ENCODE measurements at regions not wholly inside any gene's neighbourhood (a gene's known extent, or its start where the extent isn't known, plus 50 kb on each side); places are given as distances from the start of the nearest gene placed in this dataset.

GRCh38 chr5:24385617-24386016, 259.2 kb downstream of the CDH10 start:
- no peak for DNase-seq

- DNase-seq: no peak
Observed at GRCh38 chr5:24388448-24388847, 256.3 kb downstream of the CDH10 start.

- no peak for DNase-seq
Observed at GRCh38 chr5:24389968-24390367, 254.8 kb downstream of the CDH10 start.

- DNase-seq: peak; percentile 7
Observed at GRCh38 chr5:24391816-24392215, 253.0 kb downstream of the CDH10 start.

GRCh38 chr5:24397601-24398000, 247.2 kb downstream of the CDH10 start:
- no peak for DNase-seq

- peak; percentile 17 for DNase-seq
Observed at GRCh38 chr5:24401773-24402172, 243.0 kb downstream of the CDH10 start.

- no peak for DNase-seq
Observed at GRCh38 chr5:24407466-24407865, 237.3 kb downstream of the CDH10 start.

- DNase-seq: no peak
Observed at GRCh38 chr5:24428345-24428744, 216.4 kb downstream of the CDH10 start.

- no peak for DNase-seq
Observed at GRCh38 chr5:24433555-24433954, 211.2 kb downstream of the CDH10 start.
